ENCODE measurements at regions not wholly inside any gene's neighbourhood (a gene's known extent, or its start where the extent isn't known, plus 50 kb on each side); places are given as distances from the start of the nearest gene placed in this dataset.

GRCh38 chr18:43855376-43855775 lies 578.1 kb upstream of the SYT4 start:
- H3K9me3 ChIP-seq (ENCODE audit: control insufficient read depth, insufficient read depth, low read depth, low read length), result no peaks in the 10 kb centered on the region
- H3K27ac ChIP-seq (ENCODE audit: extremely low read depth, low read depth, low read length), result no peak overlapping the region
- no peak for TF ChIP-seq ZNF530 (tag by site-specific recombination; IDR thresholded peaks at IDR 0.05; ENCODE audit: low read depth)
- H3K4me1 ChIP-seq (ENCODE audit: control insufficient read depth, insufficient read depth, low read length), result no peaks in the 10 kb centered on the region; the same call in 1 of the 2 replicates
- no peak overlapping the region for H3K4me3 ChIP-seq (ENCODE audit: low read depth, low read length)
- CTCF ChIA-PET, result no interaction called here
- H3K36me3 ChIP-seq (ENCODE audit: control insufficient read depth in 2 of 2, insufficient read depth in 1 of 2, low read length in 2 of 2), result no peaks in the 10 kb centered on the region
- POLR2A ChIA-PET, result no interaction called here

DNA sequence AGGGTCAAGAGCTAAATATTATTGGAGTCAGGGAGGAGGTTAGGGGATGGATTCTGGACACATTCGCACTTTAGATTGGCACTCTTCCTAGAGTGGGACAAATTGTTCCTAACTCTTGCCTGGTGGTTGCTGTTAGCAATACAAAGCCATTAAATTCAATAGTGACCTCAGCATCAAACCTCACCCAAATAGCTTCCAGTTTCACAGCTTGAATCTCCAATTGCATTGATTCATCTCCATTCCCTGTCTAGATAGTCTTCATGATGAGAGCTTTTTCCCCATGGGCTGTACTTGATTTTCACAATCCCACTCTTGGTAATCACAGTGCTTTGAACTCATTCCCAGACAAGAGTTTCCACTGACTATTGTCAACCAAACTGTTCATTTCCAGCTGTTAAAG lies 585.9 kb upstream of the SYT4 start:
- no peaks in the 10 kb centered on the region for H3K36me3 ChIP-seq (ENCODE audit: control insufficient read depth in 2 of 2, insufficient read depth in 1 of 2, low read length in 2 of 2)
- TF ChIP-seq BCL6B (tag by site-specific recombination; IDR thresholded peaks at IDR 0.05), result no peak
- no peak for TF ChIP-seq SP2 (tag by site-specific recombination; IDR thresholded peaks at IDR 0.05)
- no peak for TF ChIP-seq ZNF549 (tag by site-specific recombination; IDR thresholded peaks at IDR 0.05)
- TF ChIP-seq ZNF560 (tag by site-specific recombination; IDR thresholded peaks at IDR 0.05; ENCODE audit: borderline replicate concordance), result no peak
- TF ChIP-seq ZNF658 (tag by site-specific recombination; IDR thresholded peaks at IDR 0.05), result no peak
- TF ChIP-seq ZNF626 (tag by site-specific recombination; IDR thresholded peaks at IDR 0.05), result no peak
- no peak for TF ChIP-seq ZIC2 (tag by site-specific recombination; IDR thresholded peaks at IDR 0.05)
- TF ChIP-seq ZNF610 (tag by site-specific recombination; IDR thresholded peaks at IDR 0.05; ENCODE audit: borderline replicate concordance), result no peak
- no peak for TF ChIP-seq ZNF768 (tag by site-specific recombination; IDR thresholded peaks at IDR 0.05)
- no peak for TF ChIP-seq ZNF140 (tag by site-specific recombination; IDR thresholded peaks at IDR 0.05)
- TF ChIP-seq ZNF645 (tag by site-specific recombination; IDR thresholded peaks at IDR 0.05), result no peak
- TF ChIP-seq, protein P1, sequence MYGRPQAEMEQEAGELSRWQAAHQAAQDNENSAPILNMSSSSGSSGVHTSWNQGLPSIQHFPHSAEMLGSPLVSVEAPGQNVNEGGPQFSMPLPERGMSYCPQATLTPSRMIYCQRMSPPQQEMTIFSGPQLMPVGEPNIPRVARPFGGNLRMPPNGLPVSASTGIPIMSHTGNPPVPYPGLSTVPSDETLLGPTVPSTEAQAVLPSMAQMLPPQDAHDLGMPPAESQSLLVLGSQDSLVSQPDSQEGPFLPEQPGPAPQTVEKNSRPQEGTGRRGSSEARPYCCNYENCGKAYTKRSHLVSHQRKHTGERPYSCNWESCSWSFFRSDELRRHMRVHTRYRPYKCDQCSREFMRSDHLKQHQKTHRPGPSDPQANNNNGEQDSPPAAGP (tag by site-specific recombination; IDR thresholded peaks at IDR 0.05), result no peak
- TF ChIP-seq FEZF1 (tag by site-specific recombination; IDR thresholded peaks at IDR 0.05), result no peak
- POLR2A ChIA-PET, result no interaction called here
- CTCF ChIA-PET, result interaction anchor here (0.5 to 1.9 kb wide), 4 partner anchors 13 to 202 kb away, joined by 3 to 5 read pairs (median 3); no protein-coding TSS in a partner anchor
- H3K9me3 ChIP-seq (ENCODE audit: control insufficient read depth, insufficient read depth, low read depth, low read length), result no peaks in the 10 kb centered on the region
- H3K4me1 ChIP-seq (ENCODE audit: control insufficient read depth, insufficient read depth, low read length), result no peaks in the 10 kb centered on the region; the same call in 1 of the 2 replicates
- no peak overlapping the region for H3K4me3 ChIP-seq (ENCODE audit: low read depth, low read length)
- no peak overlapping the region for H3K27ac ChIP-seq (ENCODE audit: extremely low read depth, low read depth, low read length)

- H3K36me3 ChIP-seq (ENCODE audit: control insufficient read depth in 2 of 2, insufficient read depth in 1 of 2, low read length in 2 of 2), result no peaks in the 10 kb centered on the region
- TF ChIP-seq CTCF (tag by site-specific recombination; IDR thresholded peaks at IDR 0.05) (no peak), ZBTB20 (tag by site-specific recombination; IDR thresholded peaks at IDR 0.05) (no peak), SP7 (tag by site-specific recombination; IDR thresholded peaks at IDR 0.05) (no peak), ZNF510 (tag by site-specific recombination; IDR thresholded peaks at IDR 0.05; ENCODE audit: insufficient replicate concordance) (no peak), ZNF645 (tag by site-specific recombination; IDR thresholded peaks at IDR 0.05) (no peak), MYNN (tag by site-specific recombination; IDR thresholded peaks at IDR 0.05; ENCODE audit: borderline replicate concordance) (no peak)
- H3K4me1 ChIP-seq (ENCODE audit: control insufficient read depth, insufficient read depth, low read length), result peaks cover 7% of the 10 kb centered on the region; the same call in 1 of the 2 replicates
- H3K4me3 ChIP-seq (ENCODE audit: low read depth, low read length), result no peak overlapping the region
- no peak overlapping the region for H3K27ac ChIP-seq (ENCODE audit: extremely low read depth, low read depth, low read length)
- no peaks in the 10 kb centered on the region for H3K9me3 ChIP-seq (ENCODE audit: control insufficient read depth, insufficient read depth, low read depth, low read length)
- CTCF ChIA-PET, result interaction anchor here (0.7 to 1.0 kb wide), 3 partner anchors 118 to 1499 kb away, joined by 3 read pairs; no protein-coding TSS in a partner anchor
- POLR2A ChIA-PET, result no interaction called here
Measured at GRCh38 chr18:43866696-43867095, 589.4 kb upstream of the SYT4 start.

Measured in HEK293 (cell line).